Tibial nerve (tissue), 4 donors: ENCODE measurements at regions not wholly inside any gene's neighbourhood (a gene's known extent, or its start where the extent isn't known, plus 50 kb on each side); places are given as distances from the start of the nearest gene placed in this dataset.

ENCODE experiments used
- EP300 ChIP-seq, 2 donors: sonication (generic); formaldehyde crosslinking; IDR thresholded peaks; one replicate each; pipeline ENCODE4 v1.6.1; 2017; ENCODE audit warnings: antibody characterized with exemption in 2 of 2, mild to moderate bottlenecking in 1 of 2
- POLR2A ChIP-seq, 2 donors: fragments of 450-650 bp; IDR thresholded peaks; one replicate each; pipeline ENCODE4 v1.6.1; 2017; ENCODE audit warnings: antibody characterized with exemption in 2 of 2, mild to moderate bottlenecking in 2 of 2, moderate library complexity in 2 of 2
- TF ChIP-seq, protein P1 (sequence below), 5 experiments: fragments of 200-600 bp in 3 of 5; fragments of 450-650 bp in 2 of 5; sonication (generic) in 3 of 5; IDR thresholded peaks; one replicate each; pipeline ENCODE4 v1.5.1; 2016 to 2019; ENCODE audit warnings: antibody characterized with exemption in 5 of 5, mild to moderate bottlenecking in 3 of 5, moderate library complexity in 2 of 5

DNA sequence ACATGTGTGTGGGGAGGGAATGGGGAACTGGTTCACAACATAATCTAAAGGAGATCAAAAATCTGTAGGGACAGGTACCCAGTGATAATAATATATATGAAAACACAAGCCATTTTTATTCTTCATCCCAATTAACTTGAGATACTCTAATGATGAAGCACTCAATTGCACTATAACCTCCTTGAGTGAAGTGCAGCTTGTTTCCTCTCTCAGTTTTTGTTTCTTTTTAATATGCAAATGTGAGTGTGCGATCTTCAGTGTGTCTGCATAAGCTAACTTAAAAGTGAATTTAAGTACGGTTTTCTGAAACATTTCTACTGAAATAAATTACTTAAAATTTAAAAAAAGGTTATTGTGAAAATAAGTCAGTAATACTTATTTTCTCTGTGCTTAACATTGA lies 623.5 kb downstream of the CDH11 start:
- TF ChIP-seq, protein P1, sequence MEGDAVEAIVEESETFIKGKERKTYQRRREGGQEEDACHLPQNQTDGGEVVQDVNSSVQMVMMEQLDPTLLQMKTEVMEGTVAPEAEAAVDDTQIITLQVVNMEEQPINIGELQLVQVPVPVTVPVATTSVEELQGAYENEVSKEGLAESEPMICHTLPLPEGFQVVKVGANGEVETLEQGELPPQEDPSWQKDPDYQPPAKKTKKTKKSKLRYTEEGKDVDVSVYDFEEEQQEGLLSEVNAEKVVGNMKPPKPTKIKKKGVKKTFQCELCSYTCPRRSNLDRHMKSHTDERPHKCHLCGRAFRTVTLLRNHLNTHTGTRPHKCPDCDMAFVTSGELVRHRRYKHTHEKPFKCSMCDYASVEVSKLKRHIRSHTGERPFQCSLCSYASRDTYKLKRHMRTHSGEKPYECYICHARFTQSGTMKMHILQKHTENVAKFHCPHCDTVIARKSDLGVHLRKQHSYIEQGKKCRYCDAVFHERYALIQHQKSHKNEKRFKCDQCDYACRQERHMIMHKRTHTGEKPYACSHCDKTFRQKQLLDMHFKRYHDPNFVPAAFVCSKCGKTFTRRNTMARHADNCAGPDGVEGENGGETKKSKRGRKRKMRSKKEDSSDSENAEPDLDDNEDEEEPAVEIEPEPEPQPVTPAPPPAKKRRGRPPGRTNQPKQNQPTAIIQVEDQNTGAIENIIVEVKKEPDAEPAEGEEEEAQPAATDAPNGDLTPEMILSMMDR (IDR thresholded peaks at IDR 0.05): no peak
- no peak for TF ChIP-seq EP300 (IDR thresholded peaks at IDR 0.05)
- TF ChIP-seq POLR2A (IDR thresholded peaks at IDR 0.05): no peak
